ENCODE measurements at regions not wholly inside any gene's neighbourhood (a gene's known extent, or its start where the extent isn't known, plus 50 kb on each side); places are given as distances from the start of the nearest gene placed in this dataset.

GRCh38 chr4:189255636-189256035, 685.0 kb upstream of the FRG1 start:
- no peak overlapping the region for H3K4me3 ChIP-seq (ENCODE audit: low read depth, low read length)
- no peak for TF ChIP-seq CTCF (IDR thresholded peaks at IDR 0.05; ENCODE audit: low read depth, low read length)
- no peak for DNase-seq
- no peaks in the 10 kb centered on the region for H3K4me1 ChIP-seq
- H3K27me3 ChIP-seq = no peaks in the 10 kb centered on the region
- H3K9me3 ChIP-seq = no peaks in the 10 kb centered on the region
- H3K36me3 ChIP-seq = no peaks in the 10 kb centered on the region

- no peaks in the 10 kb centered on the region for H3K9me3 ChIP-seq
- H3K36me3 ChIP-seq = no peaks in the 10 kb centered on the region
- no peaks in the 10 kb centered on the region for H3K4me1 ChIP-seq
- H3K27me3 ChIP-seq = no peaks in the 10 kb centered on the region
- no peak overlapping the region for H3K4me3 ChIP-seq (ENCODE audit: low read depth, low read length)
- DNase-seq = no peak
- no peak for TF ChIP-seq CTCF (IDR thresholded peaks at IDR 0.05; ENCODE audit: low read depth, low read length)
Measured at GRCh38 chr4:189261475-189261874, 679.2 kb upstream of the FRG1 start.

GRCh38 chr4:189265515-189265914, 675.2 kb upstream of the FRG1 start:
- TF ChIP-seq CTCF (IDR thresholded peaks at IDR 0.05; ENCODE audit: low read depth, low read length) = no peak
- H3K27me3 ChIP-seq = no peaks in the 10 kb centered on the region
- no peaks in the 10 kb centered on the region for H3K4me1 ChIP-seq
- H3K4me3 ChIP-seq (ENCODE audit: low read depth, low read length) = no peak overlapping the region
- DNase-seq = no peak
- H3K36me3 ChIP-seq = no peaks in the 10 kb centered on the region
- no peaks in the 10 kb centered on the region for H3K9me3 ChIP-seq

- no peak for DNase-seq
- Histone ChIP-seq H3K9me3 (no peaks in the 10 kb centered on the region), H3K36me3 (no peaks in the 10 kb centered on the region), H3K4me3 (ENCODE audit: low read depth, low read length) (no peak overlapping the region), H3K4me1 (no peaks in the 10 kb centered on the region), H3K27me3 (no peaks in the 10 kb centered on the region)
- no peak for TF ChIP-seq CTCF (IDR thresholded peaks at IDR 0.05; ENCODE audit: low read depth, low read length)
Measured at GRCh38 chr4:189267312-189267965, 673.2 kb upstream of the FRG1 start.

GRCh38 chr4:189278597-189279165, 662.0 kb upstream of the FRG1 start:
- TF ChIP-seq CTCF (IDR thresholded peaks at IDR 0.05; ENCODE audit: low read depth, low read length) = no peak
- H3K9me3 ChIP-seq = no peaks in the 10 kb centered on the region
- no peaks in the 10 kb centered on the region for H3K27me3 ChIP-seq
- H3K4me3 ChIP-seq (ENCODE audit: low read depth, low read length) = no peak overlapping the region
- no peaks in the 10 kb centered on the region for H3K36me3 ChIP-seq
- no peaks in the 10 kb centered on the region for H3K4me1 ChIP-seq
- no peak for DNase-seq

- no peak for DNase-seq
- H3K4me1 ChIP-seq = no peaks in the 10 kb centered on the region
- no peaks in the 10 kb centered on the region for H3K9me3 ChIP-seq
- H3K4me3 ChIP-seq (ENCODE audit: low read depth, low read length) = no peak overlapping the region
- H3K36me3 ChIP-seq = no peaks in the 10 kb centered on the region
- no peak for TF ChIP-seq CTCF (IDR thresholded peaks at IDR 0.05; ENCODE audit: low read depth, low read length)
- H3K27me3 ChIP-seq = no peaks in the 10 kb centered on the region
Measured at GRCh38 chr4:189279188-189279587, 661.5 kb upstream of the FRG1 start.
